Mammary epithelial cell (primary cell): ENCODE measurements at regions not wholly inside any gene's neighbourhood (a gene's known extent, or its start where the extent isn't known, plus 50 kb on each side); places are given as distances from the start of the nearest gene placed in this dataset.
"Not testable (repeated sequence)": the region's sequence is repeated elsewhere in the genome, so short reads cannot be mapped to it uniquely, and the experiment has no call there.

Experiments used
- CTCF ChIP-seq, 2 donors: IDR thresholded peaks in 1 of 2; conservative IDR thresholded peaks in 1 of 2; 2 replicates each; pipeline ENCODE4 v1.5.1; 2011 to 2012; ENCODE audit warnings: inconsistent platforms in 2 of 2, low read length in 2 of 2, mild to moderate bottlenecking in 2 of 2, control low read depth in 1 of 2, low read depth in 1 of 2; ENCODE audit not compliant: insufficient read depth in 1 of 2; ENCODE audit errors: extremely low read depth in 1 of 2
- EZH2 ChIP-seq: IDR thresholded peaks from 2 replicates; pipeline ENCODE4 v1.6.1; 2012; ENCODE audit warnings: low read length, inconsistent platforms, borderline replicate concordance

DNA sequence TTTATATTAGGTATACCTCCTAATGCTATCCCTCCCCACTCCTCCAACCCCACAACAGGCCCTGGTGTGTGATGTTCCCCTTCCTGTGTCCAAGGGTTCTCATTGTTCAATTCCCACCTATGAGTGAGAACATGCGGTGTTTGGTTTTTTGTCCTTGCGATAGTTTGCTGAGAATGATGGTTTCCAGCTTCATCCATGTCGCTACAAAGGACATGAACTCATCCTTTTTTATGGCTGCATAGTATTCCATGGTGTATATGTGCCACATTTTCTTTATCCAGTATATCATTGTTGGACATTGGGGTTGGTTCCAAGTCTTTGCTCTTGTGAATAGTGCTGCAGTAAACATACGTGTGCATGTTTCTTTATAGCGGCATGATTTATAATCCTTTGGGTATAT is 345.1 kb upstream of the FANCL start:
- not testable (repeated sequence) for TF ChIP-seq CTCF (conservative IDR thresholded peaks at IDR 0.05 in 1 of 2, IDR thresholded peaks at IDR 0.05 in 1 of 2; ENCODE audit: extremely low read depth in 1 of 2, insufficient read depth in 1 of 2, low read depth in 1 of 2, low read length in 2 of 2); EZH2
